H1 (cell line): ENCODE measurements at regions not wholly inside any gene's neighbourhood (a gene's known extent, or its start where the extent isn't known, plus 50 kb on each side); places are given as distances from the start of the nearest gene placed in this dataset.

ENCODE experiments used
- CTCF ChIA-PET: fragments of 300-600 bp; sonication (Branson Sonifier 250); formaldehyde crosslinking; loops from one replicate; lab custom pipeline; 2021; ENCODE audit not compliant: partially characterized antibody; lab: Charles Lee
- POLR2A ChIA-PET: fragments of 300-600 bp; sonication (Branson Sonifier 250); formaldehyde crosslinking; loops from one replicate; lab custom pipeline; 2021; ENCODE audit warnings: inconsistent platforms; ENCODE audit not compliant: partially characterized antibody; lab: Charles Lee
- DNase-seq, 2 experiments: peaks; one replicate each; pipeline versions ENCODE4 v3.0.0 to v3.0.0-alpha.2; 2010 to 2022; ENCODE audit warnings: low spot score in 2 of 2, low read depth in 1 of 2, mixed read lengths in 1 of 2
- FAIRE-seq: peaks from 2 replicates; lab custom pipeline; 2011; peaks lifted over from hg19 to GRCh38; lab: Jason Lieb, UNC
- H2AFZ ChIP-seq: 2 replicates; pipeline ENCODE4 v1.8.1; 2012; ENCODE audit warnings: low read length, inconsistent platforms
- H2AK5ac ChIP-seq: 2 replicates; pipeline ENCODE4 v1.6.1; 2013; ENCODE audit warnings: low read depth, low read length
- H2BK120ac ChIP-seq: replicated peaks from 2 replicates; pipeline ENCODE3; 2013; ENCODE audit warnings: low read depth, low read length, inconsistent platforms
- H2BK12ac ChIP-seq: 2 replicates; pipeline ENCODE4 v1.6.1; 2013; ENCODE audit warnings: low read depth, low read length
- H2BK15ac ChIP-seq: 2 replicates; pipeline ENCODE4 v1.6.1; 2013; ENCODE audit warnings: low read length
- H2BK20ac ChIP-seq: 2 replicates; pipeline ENCODE4 v1.6.1; 2013; ENCODE audit warnings: low read length
- H2BK5ac ChIP-seq: 2 replicates; pipeline ENCODE4 v1.6.1; 2013; ENCODE audit warnings: low read depth, low read length
- H3K14ac ChIP-seq: 2 replicates; pipeline ENCODE4 v1.6.1; 2013; ENCODE audit warnings: inconsistent platforms; ENCODE audit not compliant: insufficient read length
- H3K18ac ChIP-seq: 2 replicates; pipeline ENCODE4 v1.6.1; 2013; ENCODE audit warnings: low read length; ENCODE audit errors: extremely low read depth
- H3K23ac ChIP-seq: 2 replicates; pipeline ENCODE4 v1.6.1; 2013; ENCODE audit warnings: inconsistent platforms; ENCODE audit not compliant: insufficient read length
- H3K23me2 ChIP-seq: 2 replicates; pipeline ENCODE4 v1.6.1; 2013; ENCODE audit warnings: low read depth, low read length
- H3K27ac ChIP-seq: 2 replicates; pipeline ENCODE4 v1.6.1; 2011; ENCODE audit warnings: low read depth, low read length, inconsistent platforms
- H3K27me3 ChIP-seq, 4 experiments: replicated peaks in 1 of 4; 1 replicate in 1 of 4; 2 replicates in 3 of 4; pipeline versions ENCODE4 v1.6.1 to v1.8.1; 2011 to 2013; ENCODE audit warnings: low read length in 3 of 4, mild to moderate bottlenecking in 3 of 4, inconsistent platforms in 2 of 4, mixed read lengths in 2 of 4, moderate library complexity in 1 of 4; ENCODE audit not compliant: control insufficient read depth in 3 of 4, insufficient read depth in 3 of 4; ENCODE audit errors: extremely low read depth in 1 of 4
- H3K36me3 ChIP-seq, 4 experiments: 2 replicates each; pipeline versions ENCODE4 v1.6.1 to v1.8.1; 2011 to 2013; ENCODE audit warnings: mild to moderate bottlenecking in 4 of 4, low read length in 3 of 4, moderate library complexity in 2 of 4, control low read depth in 1 of 4, inconsistent platforms in 1 of 4; ENCODE audit not compliant: insufficient read depth in 4 of 4, control insufficient read depth in 2 of 4
- H3K4ac ChIP-seq: replicated peaks from 2 replicates; pipeline ENCODE3; 2013; ENCODE audit warnings: low read length, low read depth, mixed read lengths, inconsistent platforms; ENCODE audit not compliant: insufficient read length
- H3K4me1 ChIP-seq, 4 experiments: replicated peaks in 1 of 4; 1 replicate in 1 of 4; 2 replicates in 3 of 4; pipeline versions ENCODE4 v1.6.1 to v1.8.1; 2011 to 2013; ENCODE audit warnings: low read length in 3 of 4, inconsistent platforms in 2 of 4, mixed read lengths in 1 of 4; ENCODE audit not compliant: insufficient read depth in 4 of 4, control insufficient read depth in 3 of 4
- H3K4me2 ChIP-seq, 2 experiments: 2 replicates each; pipeline versions ENCODE4 v1.6.1 to v1.8.1; 2011 to 2013; ENCODE audit warnings: low read depth in 2 of 2, low read length in 2 of 2, control low read depth in 1 of 2, inconsistent platforms in 1 of 2, mild to moderate bottlenecking in 1 of 2; ENCODE audit not compliant: insufficient read depth in 1 of 2
- H3K4me3 ChIP-seq, 4 experiments: fragments of 200-600, 300-600 bp in 1 of 4; sonication (generic), shearing (Covaris generic), sonication (Bioruptor Twin) in 1 of 4; 2 replicates each; pipeline versions ENCODE4 v1.5.1 to v1.8.1; 2011 to 2016; ENCODE audit warnings: low read length in 4 of 4, low read depth in 3 of 4, control low read depth in 2 of 4, inconsistent platforms in 2 of 4, mild to moderate bottlenecking in 2 of 4, mixed read lengths in 1 of 4, moderate library complexity in 1 of 4; ENCODE audit not compliant: insufficient read depth in 2 of 4; ENCODE audit errors: extremely low read depth in 1 of 4
- H3K56ac ChIP-seq: replicated peaks from 2 replicates; pipeline ENCODE3; 2013; ENCODE audit warnings: low read depth, mild to moderate bottlenecking, mixed read lengths, low read length, inconsistent platforms; ENCODE audit not compliant: insufficient read length
- H3K79me1 ChIP-seq: 2 replicates; pipeline ENCODE4 v1.6.1; 2013; ENCODE audit warnings: low read depth, low read length, control low read depth
- H3K79me2 ChIP-seq, 2 experiments: 2 replicates each; pipeline versions ENCODE4 v1.6.1 to v1.8.1; 2012 to 2013; ENCODE audit warnings: low read length in 2 of 2, mild to moderate bottlenecking in 2 of 2, inconsistent platforms in 1 of 2; ENCODE audit not compliant: insufficient read depth in 2 of 2, control insufficient read depth in 1 of 2
- H3K9ac ChIP-seq, 4 experiments: replicated peaks in 1 of 4; 1 replicate in 1 of 4; 2 replicates in 3 of 4; pipeline versions ENCODE4 v1.6.1 to v1.8.1; 2011 to 2013; ENCODE audit warnings: low read depth in 3 of 4, low read length in 3 of 4, control low read depth in 2 of 4, mild to moderate bottlenecking in 2 of 4, moderate library complexity in 2 of 4, inconsistent platforms in 1 of 4; ENCODE audit errors: extremely low read depth in 1 of 4
- H3K9me3 ChIP-seq, 2 experiments: 2 replicates each; pipeline versions ENCODE4 v1.6.1 to v1.8.1; 2012 to 2013; ENCODE audit warnings: mild to moderate bottlenecking in 2 of 2, moderate library complexity in 2 of 2, control low read depth in 1 of 2, inconsistent platforms in 1 of 2, low read depth in 1 of 2, low read length in 1 of 2, mixed read lengths in 1 of 2; ENCODE audit not compliant: insufficient read depth in 2 of 2
- H4K20me1 ChIP-seq, 2 experiments: replicated peaks in 1 of 2; 2 replicates each; pipeline versions ENCODE3 to v1.8.1; 2011 to 2013; ENCODE audit warnings: inconsistent platforms in 2 of 2, low read length in 2 of 2, mild to moderate bottlenecking in 1 of 2; ENCODE audit not compliant: insufficient read depth in 2 of 2, control insufficient read depth in 1 of 2
- H4K5ac ChIP-seq: 2 replicates; pipeline ENCODE4 v1.6.1; 2013; ENCODE audit warnings: low read length, low read depth, mixed read lengths, inconsistent platforms; ENCODE audit not compliant: insufficient read length
- H4K8ac ChIP-seq: 2 replicates; pipeline ENCODE4 v1.8.0; 2013; ENCODE audit warnings: mild to moderate bottlenecking, moderate library complexity, low read length, inconsistent platforms; ENCODE audit not compliant: insufficient read depth; ENCODE audit errors: extremely low read depth
- H4K91ac ChIP-seq: replicated peaks from 2 replicates; pipeline ENCODE3; 2013; ENCODE audit warnings: low read length, mixed read lengths, inconsistent platforms; ENCODE audit not compliant: insufficient read length
- ATF2 ChIP-seq: IDR thresholded peaks from 2 replicates; pipeline ENCODE4 v1.6.1; 2012; ENCODE audit warnings: low read length, inconsistent platforms
- CBX5 ChIP-seq: fragments of 300-800, 300-1000 bp; sonication (generic); IDR thresholded peaks from 2 replicates; pipeline ENCODE4 v1.7.1; 2016; ENCODE audit warnings: antibody characterized with exemption, low read length, low read depth
- CEBPB ChIP-seq: IDR thresholded peaks from 2 replicates; pipeline ENCODE4 v1.6.1; 2012; ENCODE audit warnings: low read depth, low read length
- CREB1 ChIP-seq: IDR thresholded peaks from 2 replicates; pipeline ENCODE4 v1.6.1; 2012; ENCODE audit warnings: inconsistent platforms
- CTBP2 ChIP-seq: IDR thresholded peaks from 2 replicates; pipeline ENCODE4 v1.7.0; 2011; ENCODE audit warnings: borderline replicate concordance, mild to moderate bottlenecking, moderate library complexity, mixed read lengths, low read length; ENCODE audit not compliant: insufficient read depth, insufficient read length
- NANOG ChIP-seq: IDR thresholded peaks from 2 replicates; pipeline ENCODE4 v1.6.1; 2011; ENCODE audit warnings: low read length, low read depth, mild to moderate bottlenecking, inconsistent platforms; ENCODE audit not compliant: insufficient read depth, poor library complexity, severe bottlenecking
- RFX5 ChIP-seq: IDR thresholded peaks from 2 replicates; pipeline ENCODE4 v1.6.1; 2011; ENCODE audit warnings: low read depth, low read length, improper control_type of control experiment, borderline replicate concordance
- SP1 ChIP-seq: IDR thresholded peaks from 2 replicates; pipeline ENCODE4 v1.6.1; 2011; ENCODE audit warnings: low read depth, low read length
- SP4 ChIP-seq: IDR thresholded peaks from 2 replicates; pipeline ENCODE4 v1.6.1; 2012; ENCODE audit warnings: low read length, inconsistent platforms
- SRF ChIP-seq: IDR thresholded peaks from 2 replicates; pipeline ENCODE4 v1.6.1; 2011; ENCODE audit warnings: mild to moderate bottlenecking, low read depth, low read length, moderate library complexity
- WGBS, 2 experiments: shearing (Covaris generic) in 1 of 2; methylation state at CpG; one replicate each; pipeline versions ENCODE4 v1.1.6 to v1.1.7; 2013 to 2015; ENCODE audit warnings: low lambda C conversion rate in 2 of 2, mixed read lengths in 2 of 2, inconsistent platforms in 1 of 2, low coverage in 1 of 2, missing lambda C conversion rate in 1 of 2; ENCODE audit not compliant: insufficient replicate concordance in 2 of 2, insufficient coverage in 1 of 2, insufficient read length in 1 of 2; ENCODE audit errors: extremely low coverage in 1 of 2, missing lambda C conversion rate in 1 of 2; 5-methylcytosine and 5-hydroxymethylcytosine counted together
- TF ChIP-seq, protein P1 (sequence below): IDR thresholded peaks from 2 replicates; pipeline ENCODE4 v1.6.1; 2011; ENCODE audit warnings: low read depth, mild to moderate bottlenecking, low read length; ENCODE audit not compliant: insufficient read depth
- TF ChIP-seq, protein P2 (sequence below): IDR thresholded peaks from 2 replicates; pipeline ENCODE4 v1.6.1; 2011; ENCODE audit warnings: low read length, improper control_type of control experiment

GRCh38 chr14:104256025-104256424, 117.6 kb downstream of the KIF26A start:
- no peak overlapping the region for H2AFZ ChIP-seq
- no peak overlapping the region for H2BK20ac ChIP-seq
- H2AK5ac ChIP-seq, result no peak overlapping the region
- POLR2A ChIA-PET, result no interaction called here
- H2BK15ac ChIP-seq, result no peak overlapping the region
- H3K79me2 ChIP-seq, result no peaks in the 10 kb centered on the region
- H2BK5ac ChIP-seq, result no peak overlapping the region
- no peak overlapping the region for H3K14ac ChIP-seq
- H3K4me1 ChIP-seq, result no peaks in the 10 kb centered on the region
- no peaks in the 10 kb centered on the region for H3K27me3 ChIP-seq
- H3K9me3 ChIP-seq, result no peaks in the 10 kb centered on the region
- H3K23ac ChIP-seq, result no peak overlapping the region
- WGBS, 2 experiments, result 91% methylated on average over 2 of the region's 2 CpGs; no CpG with 5 or more reads in 1 of the 2 experiments
- H3K4me3 ChIP-seq, result no peak overlapping the region
- H3K56ac ChIP-seq, result no peak overlapping the region
- no peak for DNase-seq
- H2BK120ac ChIP-seq, result no peak overlapping the region
- CTCF ChIA-PET, result no interaction called here
- H2BK12ac ChIP-seq, result no peak overlapping the region
- no peaks in the 10 kb centered on the region; the same call in 1 of the 2 replicates for H3K23me2 ChIP-seq
- H4K20me1 ChIP-seq, result no peaks in the 10 kb centered on the region
- H3K18ac ChIP-seq, result no peak overlapping the region
- H3K9ac ChIP-seq, result no peak overlapping the region
- H4K8ac ChIP-seq, result no peak overlapping the region
- H3K36me3 ChIP-seq, result no peaks in the 10 kb centered on the region
- H4K91ac ChIP-seq, result no peak overlapping the region
- H3K79me1 ChIP-seq, result no peaks in the 10 kb centered on the region
- no peak for FAIRE-seq
- H3K4me2 ChIP-seq, result no peak overlapping the region
- H3K27ac ChIP-seq, result no peak overlapping the region
- H4K5ac ChIP-seq, result no peak overlapping the region
- no peak overlapping the region for H3K4ac ChIP-seq
- TF ChIP-seq SP1, result no peak
- TF ChIP-seq ATF2, result no peak
- TF ChIP-seq CEBPB, result no peak
- TF ChIP-seq NANOG, result no peak
- no peak for TF ChIP-seq CTBP2
- TF ChIP-seq SRF, result no peak
- TF ChIP-seq, protein P1, sequence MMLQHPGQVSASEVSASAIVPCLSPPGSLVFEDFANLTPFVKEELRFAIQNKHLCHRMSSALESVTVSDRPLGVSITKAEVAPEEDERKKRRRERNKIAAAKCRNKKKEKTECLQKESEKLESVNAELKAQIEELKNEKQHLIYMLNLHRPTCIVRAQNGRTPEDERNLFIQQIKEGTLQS, result no peak
- no peak for TF ChIP-seq CREB1
- TF ChIP-seq, protein P2, sequence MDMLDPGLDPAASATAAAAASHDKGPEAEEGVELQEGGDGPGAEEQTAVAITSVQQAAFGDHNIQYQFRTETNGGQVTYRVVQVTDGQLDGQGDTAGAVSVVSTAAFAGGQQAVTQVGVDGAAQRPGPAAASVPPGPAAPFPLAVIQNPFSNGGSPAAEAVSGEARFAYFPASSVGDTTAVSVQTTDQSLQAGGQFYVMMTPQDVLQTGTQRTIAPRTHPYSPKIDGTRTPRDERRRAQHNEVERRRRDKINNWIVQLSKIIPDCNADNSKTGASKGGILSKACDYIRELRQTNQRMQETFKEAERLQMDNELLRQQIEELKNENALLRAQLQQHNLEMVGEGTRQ, result no peak
- no peak for TF ChIP-seq RFX5
- no peak for TF ChIP-seq CBX5
- no peak for TF ChIP-seq SP4
